NOMO-1 (cell line): ENCODE measurements at regions not wholly inside any gene's neighbourhood (a gene's known extent, or its start where the extent isn't known, plus 50 kb on each side); places are given as distances from the start of the nearest gene placed in this dataset.

Source experiments
- DNase-seq, 2 experiments: peaks; one replicate each; lab custom pipeline; 2025; ENCODE audit not compliant: unreplicated experiment in 2 of 2; lab: John Stamatoyannopoulos, UW

- DNase-seq, result no peak
Observed at GRCh38 chr9:32291370-32291769, 93.1 kb upstream of the ACO1 start.

- DNase-seq, result no peak
Observed at GRCh38 chr9:32292611-32293010, 91.8 kb upstream of the ACO1 start.

- no peak for DNase-seq
Observed at GRCh38 chr9:32293091-32293490, 91.4 kb upstream of the ACO1 start.

- DNase-seq, result no peak
Observed at GRCh38 chr9:32294106-32294505, 90.3 kb upstream of the ACO1 start.

- DNase-seq, result no peak
Observed at GRCh38 chr9:32300373-32300772, 84.1 kb upstream of the ACO1 start.

- no peak for DNase-seq
Observed at GRCh38 chr9:32304495-32304894, 79.9 kb upstream of the ACO1 start.

GRCh38 chr9:32306006-32306405, 78.4 kb upstream of the ACO1 start:
- no peak for DNase-seq

- no peak for DNase-seq
Observed at GRCh38 chr9:32319312-32319929, 65.0 kb upstream of the ACO1 start.

GRCh38 chr9:32322622-32323021, 61.8 kb upstream of the ACO1 start:
- DNase-seq, result no peak

- no peak for DNase-seq
Observed at GRCh38 chr9:32326146-32326545, 58.3 kb upstream of the ACO1 start.

- no peak for DNase-seq
Observed at GRCh38 chr9:32331240-32331639, 53.2 kb upstream of the ACO1 start.

GRCh38 chr9:32334112-32334511, 50.3 kb upstream of the ACO1 start:
- no peak for DNase-seq
